Posterior vena cava (tissue), 2 donors: ENCODE measurements at regions not wholly inside any gene's neighbourhood (a gene's known extent, or its start where the extent isn't known, plus 50 kb on each side); places are given as distances from the start of the nearest gene placed in this dataset.
"Not testable (repeated sequence)": the region's sequence is repeated elsewhere in the genome, so short reads cannot be mapped to it uniquely, and the experiment has no call there.

Experiments
- DNase-seq: peaks from one replicate; pipeline ENCODE4 v3.0.0-alpha.2; 2020; ENCODE audit warnings: low spot score
- intact Hi-C, 2 donors: fragments of 100-400 bp; cut with DNase I; formaldehyde crosslinking; loops; one replicate each; pipeline versions ENCODE4 v1.14.1 to v1.14.2; 2022 to 2023
- donor health status: DM: yes; HTN: yes; CAD: no.
- donor health status: DM: yes; HTN: yes; CAD: no.

DNA sequence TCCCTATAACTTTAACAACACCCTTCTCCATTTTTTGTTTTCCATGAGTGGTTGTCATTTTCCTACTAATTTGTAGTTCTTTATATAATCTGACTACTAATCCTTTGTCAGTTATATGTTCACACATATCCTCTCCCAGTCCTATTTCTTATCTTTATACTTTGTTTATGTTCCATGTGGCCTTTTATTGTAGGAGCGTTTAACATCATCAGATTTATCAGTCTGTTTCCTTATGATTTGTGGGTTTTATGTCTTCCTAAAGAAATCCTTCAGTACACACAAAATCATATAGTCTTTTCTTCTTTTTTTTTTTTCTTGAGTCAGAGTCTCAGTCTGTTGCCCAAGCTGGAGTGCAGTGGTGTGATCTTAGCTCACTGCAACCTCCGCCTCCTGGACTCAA is 204.9 kb upstream of the SPRY1 start:
- intact Hi-C loops: no loop called here
- no peak for DNase-seq

DNA sequence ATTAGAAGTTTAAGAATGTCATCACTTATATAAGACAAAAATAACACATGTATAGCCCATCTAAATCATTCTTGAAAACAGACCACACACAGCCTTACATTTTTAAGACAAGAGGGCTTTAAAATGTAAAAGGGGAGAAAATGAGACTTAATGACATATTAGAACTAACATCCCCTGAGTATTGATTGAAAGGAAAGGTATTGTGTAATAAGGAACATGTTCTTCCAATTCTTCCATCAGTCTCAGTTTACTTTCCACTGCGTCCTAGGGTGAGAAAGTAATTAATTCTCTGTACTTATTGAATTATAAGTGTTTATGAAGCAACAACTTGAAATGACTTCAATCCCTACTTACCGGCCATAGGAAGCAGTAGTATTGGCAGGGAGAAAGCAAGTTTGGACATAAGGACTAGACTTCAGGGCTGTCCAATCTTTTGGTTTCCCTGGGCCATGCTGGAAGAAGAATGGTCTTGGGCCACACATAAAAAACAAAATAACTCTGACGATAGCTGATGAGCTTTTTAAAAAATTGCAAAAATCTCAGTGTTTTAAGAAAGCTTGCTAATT is 202.7 kb upstream of the SPRY1 start:
- DNase-seq: no peak
- intact Hi-C loops: no loop called here

DNA sequence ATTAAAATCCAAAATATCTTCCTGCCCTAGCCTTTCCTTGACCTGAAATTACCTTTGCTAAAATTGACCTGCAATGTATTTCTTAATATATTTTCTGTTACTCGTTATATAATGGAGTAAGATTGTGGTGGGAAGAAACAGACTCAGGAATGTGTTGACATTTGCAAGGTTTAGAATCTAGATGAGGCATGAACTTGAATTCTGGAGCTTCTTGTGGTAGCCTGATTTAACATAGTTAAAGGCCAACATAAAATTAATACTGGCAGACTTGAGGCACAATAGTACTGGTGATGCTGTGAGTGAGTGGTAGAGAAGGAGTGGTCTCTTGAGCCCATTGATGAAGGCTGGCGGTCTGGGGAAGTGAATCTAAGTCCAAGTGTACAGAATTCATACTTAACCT is 197.9 kb upstream of the SPRY1 start:
- no peak for DNase-seq
- intact Hi-C loops: no loop called here

DNA sequence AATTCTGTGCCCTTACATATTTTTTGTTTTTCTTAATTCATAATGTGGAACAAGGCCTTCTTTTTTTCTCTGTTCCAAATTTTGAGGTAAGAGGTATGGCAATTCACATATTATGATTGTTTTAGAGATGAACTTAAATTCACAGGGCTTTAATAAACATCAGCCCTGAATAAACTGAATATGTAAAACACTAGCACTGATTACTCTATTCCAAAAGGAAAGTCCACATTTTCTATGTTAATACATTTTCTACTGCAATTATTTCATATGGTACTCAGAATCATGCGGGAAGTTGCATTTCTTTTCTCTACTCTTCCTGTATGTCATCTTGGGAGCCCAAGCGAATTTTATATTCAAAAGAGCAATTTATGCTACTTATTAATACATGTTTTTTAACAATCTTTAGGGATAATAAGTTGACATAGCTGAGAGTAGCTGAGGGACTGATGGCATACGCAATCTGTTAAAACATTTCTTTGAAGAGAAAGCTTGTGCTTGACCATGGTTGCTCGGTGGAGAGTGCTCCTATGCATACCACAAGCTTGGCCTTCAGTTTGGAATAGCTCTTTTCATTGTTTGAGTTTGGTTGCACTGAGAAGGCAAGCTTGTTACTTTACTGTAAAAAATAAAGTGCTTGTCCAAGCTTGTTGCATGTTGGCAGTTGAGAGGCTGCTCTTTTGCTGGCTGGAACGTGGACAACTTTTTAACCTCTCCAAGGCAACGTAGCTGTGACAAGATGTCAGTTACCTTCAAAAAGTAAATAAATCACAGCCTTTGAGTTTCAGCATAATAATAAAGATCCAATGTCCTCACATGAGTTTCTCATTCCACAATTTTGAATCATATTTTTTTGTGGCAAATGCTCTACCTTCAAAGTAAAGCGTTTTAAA is 196.3 kb upstream of the SPRY1 start:
- no peak for DNase-seq
- intact Hi-C loops: no loop called here

GRCh38 chr4:123204737-123205136 is 191.9 kb upstream of the SPRY1 start:
- intact Hi-C loops: no loop called here
- no peak for DNase-seq

- no peak for DNase-seq
- intact Hi-C loops: no loop called here
Observed at GRCh38 chr4:123206016-123206415, 190.6 kb upstream of the SPRY1 start.

GRCh38 chr4:123209436-123209835 is 187.2 kb upstream of the SPRY1 start:
- DNase-seq: no peak
- intact Hi-C loops: no loop called here

DNA sequence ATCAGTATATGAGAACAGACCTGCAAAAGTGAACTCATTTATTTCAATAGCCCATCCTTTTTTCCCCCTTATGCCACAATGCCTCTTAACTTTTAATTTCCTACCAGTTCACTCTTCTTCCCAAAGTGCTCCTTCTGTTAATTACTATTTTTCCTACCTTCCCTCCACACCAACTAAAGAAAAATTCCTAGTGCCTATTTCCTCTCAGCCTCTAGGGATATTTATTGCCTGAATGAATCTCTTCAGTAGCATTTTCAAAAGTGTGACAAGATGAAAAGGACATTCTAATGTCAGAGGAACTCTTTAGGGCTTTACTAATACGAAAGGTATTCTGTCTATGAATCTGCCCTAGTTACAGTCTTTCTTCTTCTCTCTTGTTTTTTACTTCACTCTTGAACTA is 181.1 kb upstream of the SPRY1 start:
- no peak for DNase-seq
- intact Hi-C loops: no loop called here

DNA sequence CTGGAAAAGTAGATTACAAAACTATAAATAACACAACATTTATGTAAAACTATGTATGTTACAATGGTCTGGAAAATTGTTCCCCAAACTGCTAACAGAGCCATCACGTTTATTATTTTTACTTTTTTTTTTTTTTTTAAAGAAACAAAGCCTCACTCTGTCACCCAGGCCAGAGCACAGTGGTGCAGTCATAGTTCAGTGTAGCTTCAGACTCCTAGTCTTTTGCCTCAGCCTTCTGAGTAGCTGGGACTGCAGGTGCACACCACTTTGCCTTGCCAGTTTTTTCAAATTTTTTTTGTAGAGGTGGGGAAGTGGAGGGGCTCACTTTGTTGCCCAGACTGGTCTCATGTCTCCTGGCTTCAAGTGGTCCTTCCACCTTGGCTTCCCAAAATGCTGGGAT is 180.1 kb upstream of the SPRY1 start:
- no peak for DNase-seq
- intact Hi-C loops: no loop called here

GRCh38 chr4:123216946-123217345 is 179.6 kb upstream of the SPRY1 start:
- DNase-seq: no peak
- intact Hi-C loops: no loop called here

- no peak for DNase-seq
- intact Hi-C loops: no loop called here
Observed at GRCh38 chr4:123217664-123218063, 178.9 kb upstream of the SPRY1 start.

- intact Hi-C loops: no loop called here
- no peak for DNase-seq
Observed at GRCh38 chr4:123218981-123219380, 177.6 kb upstream of the SPRY1 start.

- intact Hi-C loops: no loop called here
- no peak for DNase-seq
Observed at GRCh38 chr4:123229286-123229685, 167.3 kb upstream of the SPRY1 start.

DNA sequence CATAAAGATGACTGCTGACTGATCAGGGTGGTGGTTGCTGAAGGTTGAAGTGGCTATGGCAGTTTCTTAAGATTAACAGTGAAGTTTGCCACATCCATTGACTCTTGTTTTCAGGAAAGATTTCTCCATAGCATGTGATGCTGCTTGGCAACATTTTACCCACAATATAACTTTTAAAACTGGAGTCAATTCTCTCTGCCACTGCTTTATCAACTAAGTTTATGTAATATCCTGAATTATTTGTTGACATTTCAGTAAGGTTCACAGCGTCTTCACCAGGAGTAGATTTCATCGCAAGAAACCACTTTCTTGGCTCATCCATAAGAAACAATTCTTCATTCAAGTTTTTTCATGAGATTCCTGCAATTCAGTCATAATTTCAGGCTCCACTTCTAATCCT is 166.5 kb upstream of the SPRY1 start:
- intact Hi-C loops: no loop called here
- no peak for DNase-seq

DNA sequence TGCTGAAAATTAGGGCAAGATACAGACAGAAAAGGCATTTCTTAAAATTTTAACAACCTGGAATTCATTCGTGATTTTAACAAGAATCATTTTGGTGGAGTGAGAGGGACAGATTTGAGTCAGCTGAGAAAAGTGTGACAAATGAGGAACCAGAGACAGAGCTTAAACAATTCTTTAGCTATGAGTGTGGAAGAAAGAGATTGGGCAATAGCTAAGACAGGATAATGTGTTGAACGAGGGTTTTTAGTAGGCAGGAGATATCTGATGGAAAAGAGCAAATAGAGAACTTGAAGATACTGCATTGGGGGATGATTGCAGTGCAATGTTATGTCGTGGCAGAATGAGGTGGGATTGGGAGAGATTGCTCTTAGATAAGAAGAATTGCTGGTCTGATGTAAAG is 164.2 kb upstream of the SPRY1 start:
- intact Hi-C loops: no loop called here
- no peak for DNase-seq

DNA sequence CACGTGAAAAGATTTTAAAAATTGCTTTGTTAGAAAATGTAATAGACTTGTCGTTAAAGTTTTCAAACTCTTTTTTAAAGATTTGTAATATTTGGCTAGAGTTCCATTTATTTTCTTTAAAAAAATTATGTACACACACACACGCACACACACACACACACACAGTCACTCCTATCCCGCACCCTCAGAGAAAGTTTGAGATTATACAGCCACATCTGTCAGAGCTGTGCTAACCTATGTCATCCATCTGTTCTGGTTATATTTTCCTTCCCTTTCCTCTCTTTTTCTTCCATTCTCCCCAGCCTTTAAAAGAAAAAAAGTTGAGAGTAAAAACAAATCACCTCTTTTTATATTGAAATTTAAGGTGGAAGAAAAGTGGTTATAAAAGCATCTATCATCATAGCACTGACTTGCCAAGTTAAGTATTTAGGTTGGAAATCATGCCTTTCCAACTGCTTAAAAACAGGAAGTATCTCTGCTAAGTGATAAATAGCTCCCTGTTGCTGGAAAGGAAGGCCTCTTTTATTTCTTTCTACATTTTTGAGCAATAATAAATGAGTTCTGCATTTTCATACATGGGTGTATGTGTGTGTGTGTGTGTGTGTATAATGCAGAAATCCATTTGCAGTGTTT is 163.3 kb upstream of the SPRY1 start:
- no peak for DNase-seq
- intact Hi-C loops: no loop called here

- DNase-seq: no peak
- intact Hi-C loops: no loop called here
Observed at GRCh38 chr4:123234955-123235354, 161.6 kb upstream of the SPRY1 start.

DNA sequence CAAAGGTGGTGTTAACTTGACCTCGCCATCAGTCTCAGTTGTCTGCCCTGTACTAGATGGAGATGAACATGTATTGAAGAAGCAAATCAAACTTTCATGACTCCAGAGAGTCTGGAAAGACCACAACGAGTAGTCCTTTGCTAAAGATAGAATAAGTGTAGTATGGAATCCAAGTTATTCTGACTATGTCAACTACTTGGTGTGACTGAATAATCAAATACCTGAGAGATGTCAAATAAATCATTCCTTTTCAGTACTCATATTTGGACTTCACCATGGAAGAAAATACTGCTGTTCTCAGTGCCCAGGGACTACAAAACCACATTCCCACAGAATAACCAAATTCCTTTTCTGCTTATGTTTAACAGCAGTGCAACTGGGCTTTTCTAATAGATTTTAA is 161.2 kb upstream of the SPRY1 start:
- DNase-seq: no peak
- intact Hi-C loops: no loop called here

- intact Hi-C loops: no loop called here
- no peak for DNase-seq
Observed at GRCh38 chr4:123236606-123237005, 160.0 kb upstream of the SPRY1 start.

DNA sequence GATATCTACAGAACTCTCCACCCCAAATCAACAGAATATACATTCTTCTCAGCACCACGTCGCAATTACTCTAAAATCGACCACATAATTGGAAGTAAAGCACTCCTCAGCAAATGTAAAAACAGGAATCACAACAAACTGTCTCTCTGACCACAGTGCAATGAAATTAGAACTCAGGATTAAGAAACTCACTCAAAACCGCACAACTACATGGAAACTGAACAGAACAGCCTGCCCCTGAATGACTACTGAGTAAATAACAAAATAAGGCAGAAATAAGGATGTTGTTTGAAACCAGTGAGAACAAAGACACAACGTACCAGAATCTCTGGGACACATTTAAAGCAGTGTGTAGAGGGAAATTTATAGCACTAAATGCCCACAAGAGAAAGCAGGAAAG is 156.3 kb upstream of the SPRY1 start:
- intact Hi-C loops: not testable (repeated sequence)

GRCh38 chr4:123243220-123243619 is 153.4 kb upstream of the SPRY1 start:
- intact Hi-C loops, DNase-seq: not testable (repeated sequence)

More for the DNA sequence above, 156.3 kb upstream of the SPRY1 start:
- not testable (repeated sequence) for DNase-seq
